ENCODE measurements at regions not wholly inside any gene's neighbourhood (a gene's known extent, or its start where the extent isn't known, plus 50 kb on each side); places are given as distances from the start of the nearest gene placed in this dataset.

GRCh38 chr7:10592604-10593003 is 381.1 kb upstream of the PHF14 start:
- TF ChIP-seq CTCF (IDR thresholded peaks at IDR 0.05) (no peak), POLR2A (IDR thresholded peaks at IDR 0.05) (no peak), POLR2AphosphoS5 (IDR thresholded peaks at IDR 0.05) (no peak), EP300 (IDR thresholded peaks at IDR 0.05) (no peak)
